Brain microvascular endothelial cell (primary cell): ENCODE measurements at regions not wholly inside any gene's neighbourhood (a gene's known extent, or its start where the extent isn't known, plus 50 kb on each side); places are given as distances from the start of the nearest gene placed in this dataset.
A peak's percentile ranks its signal among the peaks of the same experiment; 100 is the strongest.

Experiments used
- DNase-seq: peaks from one replicate; pipeline ENCODE4 v3.0.0-alpha.2; 2020
- H3K27ac ChIP-seq: fragments of 250-450 bp; sonication (Bioruptor Pico); 2 replicates; pipeline ENCODE4 v1.5.1; 2020; ENCODE audit warnings: mild to moderate bottlenecking, moderate library complexity
- H3K27me3 ChIP-seq: fragments of 250-450 bp; sonication (Bioruptor Pico); replicated peaks from 2 replicates; pipeline ENCODE4 v1.5.1; 2020; ENCODE audit warnings: mild to moderate bottlenecking
- H3K36me3 ChIP-seq: fragments of 250-450 bp; sonication (Bioruptor Pico); replicated peaks from 2 replicates; pipeline ENCODE4 v1.5.1; 2020; ENCODE audit warnings: mild to moderate bottlenecking
- H3K4me3 ChIP-seq: 2 replicates; pipeline ENCODE4 v1.5.1; 2011; ENCODE audit warnings: low read depth, mild to moderate bottlenecking, control low read depth, low read length, moderate library complexity
- in situ Hi-C: cut with HindIII; loops from 2 replicates; pipeline ENCODE4 v1.10.0; 2017; ENCODE audit warnings: low sequenced_read_pairs, low pct_ligation_motif_present
- TF ChIP-seq, protein P1 (sequence below): IDR thresholded peaks from 2 replicates; pipeline ENCODE4 v1.5.1; 2011; ENCODE audit warnings: low read depth, mild to moderate bottlenecking, moderate library complexity, low read length, control low read depth, inconsistent platforms; ENCODE audit errors: missing control alignments

DNA sequence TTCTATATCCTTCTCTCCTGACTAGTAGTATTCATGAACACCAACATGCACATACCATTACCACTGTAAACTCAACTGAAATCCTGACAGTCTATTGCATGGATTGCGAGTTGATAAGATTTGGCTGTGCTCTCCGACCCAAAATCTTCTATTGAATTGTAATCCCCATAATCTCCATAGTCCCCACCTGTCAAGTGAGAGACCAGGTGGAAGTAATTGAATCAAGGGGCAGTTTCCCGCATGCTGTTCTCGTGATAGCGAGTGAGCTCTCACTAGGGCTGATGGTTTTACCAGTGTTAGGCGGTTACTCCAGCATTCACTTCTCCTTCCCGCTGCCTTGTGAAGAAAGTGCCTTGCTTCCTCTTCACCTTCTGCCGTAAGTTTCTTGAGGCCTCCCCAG, 261.8 kb downstream of the PHF14 start:
- Histone ChIP-seq H3K36me3 (no peaks in the 10 kb centered on the region), H3K27ac (no peak overlapping the region), H3K4me3 (no peak overlapping the region), H3K27me3 (no peaks in the 10 kb centered on the region)
- in situ Hi-C loops = no loop called here
- DNase-seq = no peak
- TF ChIP-seq, protein P1, sequence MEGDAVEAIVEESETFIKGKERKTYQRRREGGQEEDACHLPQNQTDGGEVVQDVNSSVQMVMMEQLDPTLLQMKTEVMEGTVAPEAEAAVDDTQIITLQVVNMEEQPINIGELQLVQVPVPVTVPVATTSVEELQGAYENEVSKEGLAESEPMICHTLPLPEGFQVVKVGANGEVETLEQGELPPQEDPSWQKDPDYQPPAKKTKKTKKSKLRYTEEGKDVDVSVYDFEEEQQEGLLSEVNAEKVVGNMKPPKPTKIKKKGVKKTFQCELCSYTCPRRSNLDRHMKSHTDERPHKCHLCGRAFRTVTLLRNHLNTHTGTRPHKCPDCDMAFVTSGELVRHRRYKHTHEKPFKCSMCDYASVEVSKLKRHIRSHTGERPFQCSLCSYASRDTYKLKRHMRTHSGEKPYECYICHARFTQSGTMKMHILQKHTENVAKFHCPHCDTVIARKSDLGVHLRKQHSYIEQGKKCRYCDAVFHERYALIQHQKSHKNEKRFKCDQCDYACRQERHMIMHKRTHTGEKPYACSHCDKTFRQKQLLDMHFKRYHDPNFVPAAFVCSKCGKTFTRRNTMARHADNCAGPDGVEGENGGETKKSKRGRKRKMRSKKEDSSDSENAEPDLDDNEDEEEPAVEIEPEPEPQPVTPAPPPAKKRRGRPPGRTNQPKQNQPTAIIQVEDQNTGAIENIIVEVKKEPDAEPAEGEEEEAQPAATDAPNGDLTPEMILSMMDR = no peak

DNA sequence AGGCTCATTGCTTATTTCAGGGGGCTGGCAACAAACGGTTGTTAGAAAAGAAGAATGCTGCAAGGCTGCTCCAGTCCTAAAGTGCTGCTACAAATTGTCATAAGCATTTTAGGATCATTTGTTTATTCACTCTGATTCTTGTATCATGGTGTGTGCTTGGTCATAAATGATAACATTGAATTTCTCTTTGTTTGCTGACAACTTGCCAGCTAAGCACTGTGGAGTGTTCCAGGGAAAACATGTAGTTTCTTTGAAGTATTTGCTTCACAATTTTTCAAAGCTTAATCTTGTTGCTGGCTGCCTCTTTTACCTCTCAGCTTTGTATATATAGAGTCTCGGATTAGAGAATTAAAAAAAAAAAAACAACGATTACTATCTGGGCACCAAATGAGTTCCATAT, 263.0 kb downstream of the PHF14 start:
- DNase-seq = peak; percentile 45
- TF ChIP-seq, protein P1 = no peak
- H3K4me3 ChIP-seq = no peak overlapping the region
- in situ Hi-C loops = no loop called here
- no peak overlapping the region for H3K27ac ChIP-seq
- H3K27me3 ChIP-seq = no peaks in the 10 kb centered on the region
- no peaks in the 10 kb centered on the region for H3K36me3 ChIP-seq

DNA sequence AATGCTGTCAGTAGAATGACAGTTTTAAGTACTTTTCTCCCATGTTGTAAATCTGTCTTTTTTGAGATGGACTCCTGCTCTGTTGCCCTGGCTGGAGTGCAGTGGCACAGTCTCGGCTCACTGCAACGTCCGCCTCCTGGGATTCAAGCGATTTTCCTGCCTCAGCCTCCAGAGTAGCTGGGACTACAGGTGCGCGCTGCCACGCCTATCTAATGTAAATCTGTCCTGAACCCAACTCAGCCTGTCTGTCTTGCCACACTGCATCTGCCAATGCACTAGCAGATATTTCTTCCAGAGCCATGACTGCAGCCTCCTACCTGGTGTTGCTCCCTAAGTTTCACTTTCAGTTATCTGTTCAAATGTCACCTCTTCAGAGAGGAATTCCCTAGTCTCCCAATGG, 264.1 kb downstream of the PHF14 start:
- Histone ChIP-seq H3K36me3 (no peaks in the 10 kb centered on the region), H3K27ac (no peak overlapping the region), H3K27me3 (no peaks in the 10 kb centered on the region), H3K4me3 (peak overlapping the region; percentile 24)
- DNase-seq = no peak
- TF ChIP-seq, protein P1 = no peak
- in situ Hi-C loops = no loop called here

DNA sequence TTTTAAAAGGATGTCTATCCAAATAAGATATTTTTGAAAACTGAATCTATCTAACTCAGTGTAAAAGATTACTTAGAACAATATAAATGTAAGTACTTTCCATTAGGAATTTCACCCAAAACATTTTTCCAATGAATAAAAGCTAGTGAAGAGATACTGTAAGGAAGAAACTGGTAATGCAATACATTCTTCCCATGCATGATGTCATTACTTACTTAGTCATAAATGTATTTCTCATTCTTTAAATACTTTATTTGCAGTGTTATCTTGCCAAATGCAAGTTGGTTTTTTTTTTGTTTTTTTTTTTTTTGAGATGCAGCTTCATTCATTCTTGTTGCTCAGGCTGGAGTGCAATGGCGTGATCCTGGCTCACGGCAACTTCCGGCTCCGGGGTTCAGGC, 265.6 kb downstream of the PHF14 start:
- TF ChIP-seq, protein P1 = no peak
- DNase-seq = no peak
- in situ Hi-C loops = no loop called here
- H3K36me3 ChIP-seq = no peaks in the 10 kb centered on the region
- peak overlapping the region; percentile 40 for H3K27ac ChIP-seq
- no peak overlapping the region for H3K4me3 ChIP-seq
- H3K27me3 ChIP-seq = no peaks in the 10 kb centered on the region

DNA sequence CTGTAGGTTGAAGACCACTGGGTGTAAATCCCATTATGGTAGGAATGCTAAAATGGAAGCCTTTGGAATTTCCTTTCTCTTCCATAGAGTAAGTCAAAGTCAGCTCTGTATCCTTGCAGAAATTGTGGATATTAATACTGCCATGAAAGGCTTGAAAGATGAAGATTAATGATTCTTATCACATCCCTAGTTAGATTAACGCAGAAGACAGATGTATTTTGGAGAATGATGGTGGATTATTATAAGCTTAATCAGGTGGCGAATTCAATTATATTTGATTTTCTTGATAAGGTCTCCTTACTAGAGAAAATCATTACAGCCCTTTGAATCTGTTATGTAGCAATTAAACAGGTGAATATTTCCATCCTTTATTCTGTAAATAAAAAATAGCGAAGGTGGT, 270.1 kb downstream of the PHF14 start:
- Histone ChIP-seq H3K27ac (no peak overlapping the region), H3K4me3 (no peak overlapping the region), H3K27me3 (no peaks in the 10 kb centered on the region), H3K36me3 (no peaks in the 10 kb centered on the region)
- in situ Hi-C loops = no loop called here
- no peak for DNase-seq
- TF ChIP-seq, protein P1 = no peak

DNA sequence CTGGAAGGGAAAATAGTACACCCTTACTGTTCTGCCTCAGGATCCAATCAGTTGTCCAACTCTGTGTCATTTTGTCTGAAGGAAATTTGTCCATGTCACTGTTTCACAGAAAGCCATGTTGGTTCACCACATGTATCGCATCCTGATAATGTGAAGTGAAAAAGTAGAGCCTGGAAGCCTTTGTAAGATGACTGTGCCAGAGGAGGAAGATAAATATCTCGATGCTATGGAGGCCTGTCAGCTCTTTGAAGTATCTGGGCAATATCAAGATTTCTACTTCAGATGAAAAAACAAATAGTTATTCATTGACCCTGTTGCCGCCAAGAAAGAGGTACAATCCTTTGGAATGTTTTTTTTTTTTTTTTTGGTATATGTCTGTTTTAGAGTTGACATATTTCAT, 270.5 kb downstream of the PHF14 start:
- no peak for DNase-seq
- TF ChIP-seq, protein P1 = no peak
- H3K4me3 ChIP-seq = no peak overlapping the region
- no peaks in the 10 kb centered on the region for H3K36me3 ChIP-seq
- no peaks in the 10 kb centered on the region for H3K27me3 ChIP-seq
- in situ Hi-C loops = no loop called here
- H3K27ac ChIP-seq = no peak overlapping the region
